K562 (cell line): ENCODE measurements at regions not wholly inside any gene's neighbourhood (a gene's known extent, or its start where the extent isn't known, plus 50 kb on each side); places are given as distances from the start of the nearest gene placed in this dataset.

Experiments used
- ATAC-seq: fragments of 200-7000 bp; cut with Tn5 transposase; 3 replicates; pipeline ENCODE4 v1.9.1; 2020; ENCODE audit warnings: moderate library complexity
- BruUV-seq: library from RNA; stranded (reverse); fragments of 400-500 nt; replicated peaks from 2 replicates; lab custom pipeline; 2021; lab: Mats Ljungman, UMichigan
- CTCF ChIA-PET: fragments of 300-600 bp; formaldehyde crosslinking; extraction: SDS; loops from one replicate; lab custom pipeline; 2021; ENCODE audit warnings: low intra/inter-chr PET ratio; lab: Yijun Ruan, JAX
- POLR2A ChIA-PET: fragments of 300-600, 350-650 bp; sonication (Branson Sonifier 250); formaldehyde crosslinking; extraction: SDS; loops from one replicate; lab custom pipeline; 2021; ENCODE audit warnings: antibody characterized with exemption, inconsistent platforms; lab: Yijun Ruan, JAX
- DNase-seq, 4 experiments: peaks; one replicate each; pipeline versions ENCODE4 v3.0.0 to v3.0.0-alpha.2; 2011 to 2018; ENCODE audit warnings: low spot score in 3 of 4, mixed read lengths in 3 of 4; ENCODE audit errors: extremely low read depth in 1 of 4
- FAIRE-seq: peaks from 2 replicates; lab custom pipeline; 2011; peaks lifted over from hg19 to GRCh38; lab: Jason Lieb, UNC
- H2AFZ ChIP-seq: 2 replicates; pipeline ENCODE4 v1.6.0; 2011; ENCODE audit warnings: low read depth, low read length, control low read depth, inconsistent platforms
- H3K27ac ChIP-seq: fragments of 200-600 bp; 3 replicates; pipeline ENCODE4 v1.8.0; 2011; ENCODE audit warnings: low read depth, mild to moderate bottlenecking, control low read depth, inconsistent platforms, low read length, moderate library complexity, mixed read lengths; ENCODE audit errors: extremely low read depth
- H3K27me3 ChIP-seq, 2 experiments: fragments of 300-600 bp in 1 of 2; 2 replicates in 1 of 2; 3 replicates in 1 of 2; pipeline versions ENCODE4 v1.6.0 to v1.8.0; 2011; ENCODE audit warnings: inconsistent platforms in 2 of 2, low read length in 2 of 2, mild to moderate bottlenecking in 1 of 2, mixed read lengths in 1 of 2, moderate library complexity in 1 of 2; ENCODE audit not compliant: control insufficient read depth in 2 of 2, insufficient read depth in 2 of 2
- H3K36me3 ChIP-seq: fragments of 300-600 bp; 3 replicates; pipeline ENCODE4 v1.8.0; 2011; ENCODE audit warnings: mild to moderate bottlenecking, low read length, inconsistent platforms; ENCODE audit not compliant: control insufficient read depth, insufficient read depth
- H3K4me1 ChIP-seq, 2 experiments: fragments of 200-600 bp in 1 of 2; replicated peaks in 1 of 2; 2 replicates in 1 of 2; 3 replicates in 1 of 2; pipeline versions ENCODE4 v1.5.1 to v1.8.0; 2011; ENCODE audit warnings: inconsistent platforms in 2 of 2, low read length in 2 of 2, mild to moderate bottlenecking in 1 of 2, mixed read lengths in 1 of 2, moderate library complexity in 1 of 2; ENCODE audit not compliant: control insufficient read depth in 2 of 2, insufficient read depth in 2 of 2
- H3K4me2 ChIP-seq: 2 replicates; pipeline ENCODE4 v1.6.1; 2011; ENCODE audit warnings: low read length, control low read depth, inconsistent platforms, mixed read lengths; ENCODE audit not compliant: insufficient read depth
- H3K4me3 ChIP-seq: fragments of 200-600 bp; sonication (generic), shearing (Covaris generic); 2 replicates; pipeline ENCODE4 v1.5.1; 2016; ENCODE audit warnings: control low read depth, inconsistent platforms
- H3K79me2 ChIP-seq: fragments of 200-600 bp; 3 replicates; pipeline ENCODE4 v1.8.0; 2011; ENCODE audit warnings: low read length, inconsistent platforms; ENCODE audit not compliant: control insufficient read depth, insufficient read depth
- H3K9ac ChIP-seq, 2 experiments: 2 replicates each; pipeline versions ENCODE4 v1.6.0 to v1.6.1; 2011; ENCODE audit warnings: low read depth in 2 of 2, low read length in 2 of 2, control low read depth in 1 of 2, inconsistent platforms in 1 of 2, mild to moderate bottlenecking in 1 of 2, mixed read lengths in 1 of 2; ENCODE audit not compliant: insufficient read depth in 1 of 2
- H3K9me1 ChIP-seq: one replicate; pipeline ENCODE4 v1.6.0; 2011; ENCODE audit warnings: inconsistent platforms, mild to moderate bottlenecking, low read length, moderate library complexity; ENCODE audit not compliant: control insufficient read depth, insufficient read depth
- H3K9me3 ChIP-seq: replicated peaks from 2 replicates; pipeline ENCODE4 v1.5.1; 2011; ENCODE audit warnings: low read depth, low read length, inconsistent platforms; ENCODE audit not compliant: control insufficient read depth, insufficient read depth
- H4K20me1 ChIP-seq: replicated peaks from 2 replicates; pipeline ENCODE4 v1.6.1; 2011; ENCODE audit warnings: low read length, inconsistent platforms, mixed read lengths; ENCODE audit not compliant: control insufficient read depth, insufficient read depth
- BDP1 ChIP-seq: IDR thresholded peaks from 3 replicates; pipeline ENCODE4 v1.6.1; 2011; ENCODE audit not compliant: insufficient read length, insufficient read depth
- CBFA2T3 ChIP-seq: fragments of 450-650 bp; IDR thresholded peaks from 2 replicates; pipeline ENCODE4 v1.6.1; 2017
- CBX2 ChIP-seq: fragments of 200-600 bp; sonication (generic); IDR thresholded peaks from one replicate; pipeline ENCODE4 v1.6.1; 2012; ENCODE audit warnings: mild to moderate bottlenecking, low read length, inconsistent platforms; ENCODE audit not compliant: insufficient read depth, poor library complexity, severe bottlenecking
- LARP7 ChIP-seq: fragments of 450-650 bp; IDR thresholded peaks from 2 replicates; pipeline ENCODE4 v1.6.1; 2016
- MAFG ChIP-seq: fragments of 450-650 bp; conservative IDR thresholded peaks from 2 replicates; pipeline ENCODE4 v1.6.1; 2016; ENCODE audit warnings: missing genetic modification characterization, missing compliant biosample characterization
- MCM3 ChIP-seq: fragments of 450-650 bp; IDR thresholded peaks from 2 replicates; pipeline ENCODE4 v1.6.1; 2016
- PHB ChIP-seq: fragments of 250-450 bp; sonication (Bioruptor Pico); IDR thresholded peaks from 2 replicates; pipeline ENCODE4 v1.5.0; 2021
- RFX5 ChIP-seq: IDR thresholded peaks from 2 replicates; pipeline ENCODE4 v1.6.1; 2011; ENCODE audit warnings: low read depth, mild to moderate bottlenecking, improper control_type of control experiment, low read length
- TBL1XR1 ChIP-seq, 2 experiments: IDR thresholded peaks; 2 replicates each; pipeline ENCODE4 v1.6.1; 2012; ENCODE audit warnings: improper control_type of control experiment in 2 of 2, low read length in 2 of 2, mild to moderate bottlenecking in 1 of 2
- ZC3H4 ChIP-seq: sonication (generic); formaldehyde crosslinking; IDR thresholded peaks from 2 replicates; pipeline ENCODE4 v1.9.0; 2021; ENCODE audit warnings: missing genetic modification reagents, borderline replicate concordance
- ZFPM2 ChIP-seq: fragments of 250-450 bp; sonication (Bioruptor Pico); IDR thresholded peaks from 2 replicates; pipeline ENCODE4 v1.5.1; 2022; ENCODE audit warnings: mild to moderate bottlenecking
- ZNF134 ChIP-seq: fragments of 250-450 bp; sonication (Bioruptor Pico); conservative IDR thresholded peaks from 2 replicates; pipeline ENCODE4 v1.4.0; 2020
- ZNF668 ChIP-seq: fragments of 250-450 bp; sonication (Bioruptor Pico); IDR thresholded peaks from 2 replicates; pipeline ENCODE4 v1.8.0; 2022; ENCODE audit warnings: mild to moderate bottlenecking, inconsistent platforms
- WGBS: fragments of 100-300 bp; shearing (Covaris generic); methylation state at CpG from one replicate; pipeline ENCODE4 v1.1.6; 2016; ENCODE audit warnings: low coverage, mixed read lengths; ENCODE audit not compliant: insufficient coverage; ENCODE audit errors: missing lambda C conversion rate; 5-methylcytosine and 5-hydroxymethylcytosine counted together
- in situ Hi-C: fragments of 300-500 bp; cut with MboI; formaldehyde crosslinking; loops from 4 replicates; pipeline ENCODE4 v1.15.0; 2018; ENCODE audit warnings: inconsistent platforms, mixed read lengths
- intact Hi-C: fragments of 100-400 bp; cut with micrococcal nuclease; formaldehyde crosslinking; loops from 2 replicates; pipeline ENCODE4 v1.14.2; 2022
- TF ChIP-seq, protein P1 (sequence below): IDR thresholded peaks from 2 replicates; pipeline ENCODE4 v1.6.1; 2016; ENCODE audit warnings: missing genetic modification characterization, missing compliant biosample characterization

GRCh38 chr17:14015271-14015670 lies 54.0 kb upstream of the COX10 start:
- ChIA-PET CTCF (no interaction called here), POLR2A (no interaction called here)
- FAIRE-seq, result no peak
- no peak overlapping the region for H3K9ac ChIP-seq
- TF ChIP-seq ZNF668 (no peak), ZFPM2 (CRISPR knock-in tag) (no peak), TBL1XR1 (IDR thresholded peaks at IDR 0.05; ENCODE audit: low read length in 2 of 2) (no peak), BDP1 (no peak), MAFG (tag) (no peak), CBFA2T3 (no peak), LARP7 (no peak), ZNF134 (no peak)
- no peaks in the 10 kb centered on the region for H3K9me3 ChIP-seq
- no peak for ATAC-seq
- no peak overlapping the region for H3K4me2 ChIP-seq
- no peaks in the 10 kb centered on the region; the same call in 1 of the 2 replicates for H4K20me1 ChIP-seq
- peaks cover 5 to 24% of the 10 kb centered on the region in 2 experiments; a peak in 4 of 5 replicates for H3K27me3 ChIP-seq
- H3K9me1 ChIP-seq, result no peaks in the 10 kb centered on the region
- no peaks in the 10 kb centered on the region for H3K36me3 ChIP-seq
- no peak overlapping the region for H3K27ac ChIP-seq
- no peak overlapping the region for H2AFZ ChIP-seq
- no peaks in the 10 kb centered on the region for H3K79me2 ChIP-seq
- 5% methylated on average over 12 of the region's 14 CpGs for WGBS
- no TSS peak for BruUV-seq
- in situ Hi-C loops (no loop called here), intact Hi-C loops (no loop called here)
- DNase-seq, result no peak
- no peak overlapping the region for H3K4me3 ChIP-seq
- H3K4me1 ChIP-seq, result peaks cover 0 to 6% of the 10 kb centered on the region in 2 experiments; a peak in 3 of 5 replicates

DNA sequence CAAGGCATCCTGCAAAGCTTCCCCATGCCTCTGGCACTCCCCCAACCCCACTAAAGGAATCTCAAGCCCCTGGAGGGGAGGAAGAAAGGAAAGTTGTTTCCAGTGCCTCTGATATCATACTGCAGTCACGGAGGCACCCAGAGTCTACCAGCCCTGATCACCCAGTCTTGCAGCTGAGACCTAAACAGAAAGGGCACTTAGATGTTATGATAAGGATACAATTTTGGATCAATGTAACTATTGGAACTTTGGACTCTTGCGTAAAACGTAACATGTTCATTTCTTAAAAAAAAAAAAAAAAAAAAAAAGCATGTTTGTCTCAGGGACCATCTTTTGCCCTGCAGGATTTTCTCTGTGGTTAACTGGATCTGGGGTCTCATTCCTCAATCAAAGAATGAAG lies 52.4 kb upstream of the COX10 start:
- H3K79me2 ChIP-seq, result no peaks in the 10 kb centered on the region
- H3K9me1 ChIP-seq, result no peaks in the 10 kb centered on the region
- peaks cover 0 to 6% of the 10 kb centered on the region in 2 experiments; a peak in 3 of 5 replicates for H3K4me1 ChIP-seq
- no peak overlapping the region for H3K4me3 ChIP-seq
- H3K9ac ChIP-seq, result no peak overlapping the region
- DNase-seq, result no peak
- intact Hi-C loops (no loop called here), in situ Hi-C loops (no loop called here)
- no peak for FAIRE-seq
- TF ChIP-seq PHB (CRISPR knock-in tag) (no peak), MCM3 (no peak), CBX2 (no peak), RFX5 (no peak), ZC3H4 (no peak)
- TF ChIP-seq, protein P1, sequence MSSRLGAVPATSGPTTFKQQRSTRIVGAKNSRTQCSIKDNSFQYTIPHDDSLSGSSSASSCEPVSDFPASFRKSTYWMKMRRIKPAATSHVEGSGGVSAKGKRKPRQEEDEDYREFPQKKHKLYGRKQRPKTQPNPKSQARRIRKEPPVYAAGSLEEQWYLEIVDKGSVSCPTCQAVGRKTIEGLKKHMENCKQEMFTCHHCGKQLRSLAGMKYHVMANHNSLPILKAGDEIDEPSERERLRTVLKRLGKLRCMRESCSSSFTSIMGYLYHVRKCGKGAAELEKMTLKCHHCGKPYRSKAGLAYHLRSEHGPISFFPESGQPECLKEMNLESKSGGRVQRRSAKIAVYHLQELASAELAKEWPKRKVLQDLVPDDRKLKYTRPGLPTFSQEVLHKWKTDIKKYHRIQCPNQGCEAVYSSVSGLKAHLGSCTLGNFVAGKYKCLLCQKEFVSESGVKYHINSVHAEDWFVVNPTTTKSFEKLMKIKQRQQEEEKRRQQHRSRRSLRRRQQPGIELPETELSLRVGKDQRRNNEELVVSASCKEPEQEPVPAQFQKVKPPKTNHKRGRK (tag), result no peak
- H3K36me3 ChIP-seq, result no peaks in the 10 kb centered on the region
- H3K27ac ChIP-seq, result no peak overlapping the region
- H2AFZ ChIP-seq, result no peak overlapping the region
- BruUV-seq, result no TSS peak
- H3K27me3 ChIP-seq, result peaks cover 5 to 21% of the 10 kb centered on the region in 2 experiments; a peak in 4 of 5 replicates
- ChIA-PET POLR2A (no interaction called here), CTCF (no interaction called here)
- 17% methylated on average over 1 of the region's 3 CpGs for WGBS
- no peaks in the 10 kb centered on the region for H3K9me3 ChIP-seq
- no peak for ATAC-seq
- H3K4me2 ChIP-seq, result no peak overlapping the region
- H4K20me1 ChIP-seq, result no peaks in the 10 kb centered on the region
